SK-N-SH (cell line): ENCODE measurements at regions not wholly inside any gene's neighbourhood (a gene's known extent, or its start where the extent isn't known, plus 50 kb on each side); places are given as distances from the start of the nearest gene placed in this dataset.

ENCODE experiments used
- CTCF ChIA-PET: fragments of 300-600, 350-600 bp; formaldehyde crosslinking; extraction: SDS; loops from one replicate; lab custom pipeline; 2021; lab: Yijun Ruan, JAX
- POLR2A ChIA-PET: fragments of 350-600 bp; sonication (Branson Sonifier 250); formaldehyde crosslinking; extraction: SDS; loops from one replicate; lab custom pipeline; 2020; ENCODE audit warnings: antibody characterized with exemption, inconsistent platforms; lab: Yijun Ruan, JAX
- DNase-seq: peaks from one replicate; pipeline ENCODE4 v3.0.0; 2012
- H2AFZ ChIP-seq: fragments of 200-600 bp; sonication (generic); 2 replicates; pipeline ENCODE4 v1.8.1; 2016; ENCODE audit warnings: antibody characterized with exemption, mild to moderate bottlenecking, low read depth
- H3F3A ChIP-seq: fragments of 200-600 bp; sonication (generic); replicated peaks from 2 replicates; pipeline ENCODE3; 2016; ENCODE audit warnings: antibody characterized with exemption, mild to moderate bottlenecking; ENCODE audit not compliant: insufficient read depth
- H3K27ac ChIP-seq, 2 experiments: fragments of 200-500 bp in 1 of 2; fragments of 200-600 bp in 1 of 2; sonication (Bioruptor generic) in 1 of 2; sonication (generic), shearing (Covaris generic) in 1 of 2; 2 replicates each; pipeline versions ENCODE4 v1.5.1 to v1.6.1; 2014 to 2016; ENCODE audit warnings: low read depth in 2 of 2, inconsistent platforms in 1 of 2, low read length in 1 of 2, mild to moderate bottlenecking in 1 of 2, mixed read lengths in 1 of 2
- H3K27me3 ChIP-seq: fragments of 200-600 bp; sonication (generic), shearing (Covaris generic); 2 replicates; pipeline ENCODE4 v1.6.1; 2016; ENCODE audit warnings: mixed run types; ENCODE audit not compliant: insufficient read depth
- H3K36me3 ChIP-seq, 2 experiments: fragments of 200-500 bp in 1 of 2; fragments of 200-600 bp in 1 of 2; sonication (Bioruptor generic) in 1 of 2; sonication (generic) in 1 of 2; replicated peaks in 1 of 2; 2 replicates each; pipeline versions ENCODE3 to v1.5.1; 2014 to 2016; ENCODE audit warnings: low read length in 1 of 2, mild to moderate bottlenecking in 1 of 2; ENCODE audit not compliant: insufficient read depth in 2 of 2, control insufficient read depth in 1 of 2
- H3K4me1 ChIP-seq, 2 experiments: fragments of 200-500 bp in 1 of 2; fragments of 200-600 bp in 1 of 2; sonication (Bioruptor generic) in 1 of 2; sonication (generic), shearing (Covaris generic) in 1 of 2; 2 replicates each; pipeline versions ENCODE4 v1.5.1 to v1.6.1; 2014 to 2016; ENCODE audit warnings: low read depth in 1 of 2, low read length in 1 of 2, mixed run types in 1 of 2; ENCODE audit not compliant: insufficient read depth in 2 of 2, control insufficient read depth in 1 of 2
- H3K4me2 ChIP-seq: fragments of 200-600 bp; sonication (generic), shearing (Covaris generic); 2 replicates; pipeline ENCODE4 v1.6.1; 2017; ENCODE audit warnings: mixed run types
- H3K4me3 ChIP-seq, 2 experiments: fragments of 200-500 bp in 1 of 2; fragments of 200-600 bp in 1 of 2; sonication (Bioruptor generic) in 1 of 2; sonication (generic), shearing (Covaris generic) in 1 of 2; 2 replicates each; pipeline versions ENCODE4 v1.5.1 to v1.8.1; 2014 to 2016; ENCODE audit warnings: low read depth in 2 of 2, inconsistent platforms in 1 of 2, low read length in 1 of 2, mild to moderate bottlenecking in 1 of 2, mixed read lengths in 1 of 2, moderate library complexity in 1 of 2
- H3K79me2 ChIP-seq: fragments of 200-600 bp; sonication (generic); 2 replicates; pipeline ENCODE4 v1.8.1; 2017; ENCODE audit warnings: mild to moderate bottlenecking; ENCODE audit not compliant: insufficient read depth
- H3K9ac ChIP-seq: fragments of 200-600 bp; sonication (generic); 2 replicates; pipeline ENCODE4 v1.6.1; 2017; ENCODE audit warnings: mixed run types
- H3K9me2 ChIP-seq: fragments of 200-600 bp; sonication (generic); 2 replicates; pipeline ENCODE4 v1.6.1; 2017; ENCODE audit warnings: mixed run types
- H3K9me3 ChIP-seq: fragments of 200-600 bp; sonication (generic); 2 replicates; pipeline ENCODE4 v1.6.1; 2017; ENCODE audit warnings: mixed run types, mild to moderate bottlenecking, moderate library complexity
- H4K20me1 ChIP-seq: fragments of 200-600 bp; sonication (generic); 2 replicates; pipeline ENCODE4 v1.6.1; 2017; ENCODE audit warnings: mild to moderate bottlenecking, mixed run types; ENCODE audit not compliant: insufficient read depth
- CTCF ChIP-seq: fragments of 200-600 bp; sonication (generic); IDR thresholded peaks from 2 replicates; pipeline ENCODE4 v1.6.1; 2017; ENCODE audit warnings: antibody characterized with exemption, mild to moderate bottlenecking, moderate library complexity
- EP300 ChIP-seq, 2 experiments: IDR thresholded peaks; 2 replicates each; pipeline versions ENCODE4 v1.4.0 to v1.6.1; 2012; ENCODE audit warnings: borderline replicate concordance in 1 of 2, low read depth in 1 of 2, low read length in 1 of 2
- EZH2phosphoT487 ChIP-seq: fragments of 200-600 bp; sonication (generic); IDR thresholded peaks from 2 replicates; pipeline ENCODE4 v1.6.1; 2017; ENCODE audit warnings: low read depth, mixed run types, mild to moderate bottlenecking, antibody characterized with exemption, moderate library complexity, borderline replicate concordance
- GATA2 ChIP-seq: sonication (generic); formaldehyde crosslinking; IDR thresholded peaks from 2 replicates; pipeline ENCODE4 v1.5.0; 2020; ENCODE audit warnings: mild to moderate bottlenecking, missing genetic modification reagents
- JUND ChIP-seq: IDR thresholded peaks from 2 replicates; pipeline ENCODE4 v1.4.0; 2012
- MEF2A ChIP-seq: IDR thresholded peaks from 2 replicates; pipeline ENCODE4 v1.4.0; 2012; ENCODE audit warnings: low read depth, borderline replicate concordance
- NRF1 ChIP-seq: IDR thresholded peaks from 2 replicates; pipeline ENCODE4 v1.6.1; 2012; ENCODE audit warnings: low read depth, mild to moderate bottlenecking, low read length
- PBX3 ChIP-seq: IDR thresholded peaks from 2 replicates; pipeline ENCODE4; 2012
- RCOR1 ChIP-seq: fragments of 150-350 bp; IDR thresholded peaks from 2 replicates; pipeline ENCODE4 v1.6.1; 2017; ENCODE audit warnings: antibody characterized with exemption, low read length
- TAF1 ChIP-seq: IDR thresholded peaks from 2 replicates; pipeline ENCODE4 v1.6.1; 2012; ENCODE audit warnings: low read depth, mild to moderate bottlenecking, low read length, moderate library complexity, borderline replicate concordance
- WGBS: methylation state at CpG from one replicate; pipeline ENCODE4 v1.1.6; 2017; ENCODE audit warnings: low lambda C conversion rate; 5-methylcytosine and 5-hydroxymethylcytosine counted together

GRCh38 chr1:188496506-188496905, 1667.8 kb downstream of the PLA2G4A start:
- CTCF ChIA-PET, result no interaction called here
- no peaks in the 10 kb centered on the region for H3K27me3 ChIP-seq
- WGBS, result 100% methylated on average over 1 of the region's 1 CpG
- POLR2A ChIA-PET, result no interaction called here
- no peak for DNase-seq
- no peaks in the 10 kb centered on the region for H4K20me1 ChIP-seq
- H3K36me3 ChIP-seq, result no peaks in the 10 kb centered on the region
- H3K9ac ChIP-seq, result no peak overlapping the region
- no peaks in the 10 kb centered on the region; a peak in 1 of 4 replicates for H3K4me1 ChIP-seq
- no peaks in the 10 kb centered on the region for H3F3A ChIP-seq
- H3K4me2 ChIP-seq, result no peak overlapping the region
- no peak overlapping the region for H3K27ac ChIP-seq
- no peak overlapping the region for H2AFZ ChIP-seq
- H3K4me3 ChIP-seq, result no peak overlapping the region
- TF ChIP-seq TAF1 (no peak), MEF2A (no peak), NRF1 (no peak)
- no peaks in the 10 kb centered on the region for H3K79me2 ChIP-seq
- no peaks in the 10 kb centered on the region; the same call in 1 of the 2 replicates for H3K9me3 ChIP-seq
- H3K9me2 ChIP-seq, result no peaks in the 10 kb centered on the region

GRCh38 chr1:188497020-188497419, 1668.3 kb downstream of the PLA2G4A start:
- H3K27me3 ChIP-seq, result no peaks in the 10 kb centered on the region
- POLR2A ChIA-PET, result no interaction called here
- 63% methylated on average over 1 of the region's 1 CpG for WGBS
- CTCF ChIA-PET, result no interaction called here
- H3K4me1 ChIP-seq, result no peaks in the 10 kb centered on the region; a peak in 1 of 4 replicates
- no peak for TF ChIP-seq TAF1
- no peak for TF ChIP-seq EZH2phosphoT487
- no peak for TF ChIP-seq CTCF
- TF ChIP-seq EP300 (IDR thresholded peaks at IDR 0.05; ENCODE audit: borderline replicate concordance in 1 of 2, low read depth in 1 of 2, low read length in 1 of 2), result peak in 1 of 2 experiments; percentile 90; a peak in 2 of 4 replicates
- TF ChIP-seq GATA2 (CRISPR knock-in tag), result peak; percentile 75
- TF ChIP-seq RCOR1, result 0 out of 2 replicates have a peak, but pooled peaks have one; percentile 13
- TF ChIP-seq JUND, result no peak
- TF ChIP-seq PBX3, result no peak
- TF ChIP-seq, all 33 proteins: peak for 3
- no peaks in the 10 kb centered on the region for H3K36me3 ChIP-seq
- DNase-seq, result no peak
- H3K27ac ChIP-seq, result no peak overlapping the region
- H2AFZ ChIP-seq, result no peak overlapping the region
- no peak overlapping the region for H3K4me3 ChIP-seq
- H3K9ac ChIP-seq, result no peak overlapping the region
- no peaks in the 10 kb centered on the region for H3K79me2 ChIP-seq
- no peaks in the 10 kb centered on the region for H4K20me1 ChIP-seq
- H3K9me2 ChIP-seq, result no peaks in the 10 kb centered on the region
- no peaks in the 10 kb centered on the region; the same call in 1 of the 2 replicates for H3K9me3 ChIP-seq
- H3K4me2 ChIP-seq, result no peak overlapping the region
- no peaks in the 10 kb centered on the region for H3F3A ChIP-seq
